T47D (cell line): ENCODE measurements at regions not wholly inside any gene's neighbourhood (a gene's known extent, or its start where the extent isn't known, plus 50 kb on each side); places are given as distances from the start of the nearest gene placed in this dataset.
"Not testable (repeated sequence)": the region's sequence is repeated elsewhere in the genome, so short reads cannot be mapped to it uniquely, and the experiment has no call there.

Source experiments
- DNase-seq, 2 experiments: peaks; one replicate each; pipeline versions ENCODE4 v3.0.0 to v3.0.0-alpha.2; 2011 to 2012; ENCODE audit warnings: low read depth in 1 of 2, low spot score in 1 of 2
- JUND ChIP-seq: IDR thresholded peaks from 2 replicates; pipeline ENCODE4 v1.6.1; 2012; ENCODE audit warnings: low read depth
- in situ Hi-C: cut with HindIII; loops from 2 replicates; pipeline ENCODE4 v1.10.0; 2016; ENCODE audit warnings: low sequenced_read_pairs, low pct_unique_long_range_greater_than_20kb

GRCh38 chr18:75723521-75724340 is 296.2 kb upstream of the SMIM21 start:
- in situ Hi-C loops, result no loop called here

GRCh38 chr18:75714766-75715165 is 287.3 kb upstream of the SMIM21 start:
- DNase-seq, result no peak
- in situ Hi-C loops, result no loop called here

More at GRCh38 chr18:75723521-75724340, 296.2 kb upstream of the SMIM21 start:
- TF ChIP-seq JUND, result no peak
- no peak for DNase-seq

GRCh38 chr18:75712124-75712867 is 284.8 kb upstream of the SMIM21 start:
- not testable (repeated sequence) for DNase-seq

More at GRCh38 chr18:75714766-75715165, 287.3 kb upstream of the SMIM21 start:
- TF ChIP-seq JUND, result no peak

GRCh38 chr18:75700561-75700960 is 273.1 kb upstream of the SMIM21 start:
- in situ Hi-C loops, result no loop called here
- DNase-seq, result no peak
- no peak for TF ChIP-seq JUND

More at GRCh38 chr18:75712124-75712867, 284.8 kb upstream of the SMIM21 start:
- in situ Hi-C loops, result not testable (repeated sequence)

GRCh38 chr18:75698861-75699260 is 271.4 kb upstream of the SMIM21 start:
- DNase-seq, result no peak
- in situ Hi-C loops, result no loop called here
- no peak for TF ChIP-seq JUND

GRCh38 chr18:75697493-75697892 is 270.0 kb upstream of the SMIM21 start:
- TF ChIP-seq JUND, result no peak
- no peak for DNase-seq
- in situ Hi-C loops, result no loop called here

GRCh38 chr18:75696391-75696790 is 268.9 kb upstream of the SMIM21 start:
- in situ Hi-C loops, result no loop called here
- no peak for TF ChIP-seq JUND
- DNase-seq, result no peak

- TF ChIP-seq JUND, result no peak
- in situ Hi-C loops, result no loop called here
- DNase-seq, result no peak
These were observed 266.8 kb upstream of the SMIM21 start for GRCh38 chr18:75694292-75694691.

GRCh38 chr18:75691483-75691882 is 264.0 kb upstream of the SMIM21 start:
- in situ Hi-C loops, result no loop called here
- no peak for DNase-seq
- TF ChIP-seq JUND, result no peak

- in situ Hi-C loops, DNase-seq: not testable (repeated sequence)
These were observed 262.8 kb upstream of the SMIM21 start for GRCh38 chr18:75690283-75690682.

- TF ChIP-seq JUND, result no peak
- no peak for DNase-seq
- in situ Hi-C loops, result no loop called here
These were observed 260.1 kb upstream of the SMIM21 start for GRCh38 chr18:75687626-75688025.

- DNase-seq, result peak in 1 of 2 experiments; percentile 54
- in situ Hi-C loops, result no loop called here
- TF ChIP-seq JUND, result no peak
These were observed 255.9 kb upstream of the SMIM21 start for GRCh38 chr18:75683426-75683825.

- TF ChIP-seq JUND, result no peak
- in situ Hi-C loops, result no loop called here
- DNase-seq, result no peak
These were observed 254.1 kb upstream of the SMIM21 start for GRCh38 chr18:75681538-75682115.
